GM12864 (cell line): ENCODE measurements at regions not wholly inside any gene's neighbourhood (a gene's known extent, or its start where the extent isn't known, plus 50 kb on each side); places are given as distances from the start of the nearest gene placed in this dataset.

Experiments used
- DNase-seq: peaks from one replicate; pipeline ENCODE4 v3.0.0-alpha.2; 2011; ENCODE audit warnings: low read depth
- H3K4me3 ChIP-seq: 2 replicates; pipeline ENCODE4 v1.5.1; 2011; ENCODE audit warnings: mild to moderate bottlenecking, low read depth, low read length, control low read depth
- CTCF ChIP-seq: IDR thresholded peaks from 2 replicates; pipeline ENCODE4 v1.5.1; 2011; ENCODE audit warnings: low read depth, mild to moderate bottlenecking, moderate library complexity, low read length, control low read depth, inconsistent platforms; ENCODE audit errors: missing control alignments

GRCh38 chr6:139533171-139533570 lies 158.7 kb upstream of the CITED2 start:
- no peak overlapping the region for H3K4me3 ChIP-seq
- no peak for TF ChIP-seq CTCF
- DNase-seq, result no peak

- no peak for DNase-seq
- no peak for TF ChIP-seq CTCF
- no peak overlapping the region for H3K4me3 ChIP-seq
Observed at GRCh38 chr6:139531148-139532115, 157.0 kb upstream of the CITED2 start.

GRCh38 chr6:139530561-139530960 lies 156.1 kb upstream of the CITED2 start:
- H3K4me3 ChIP-seq, result no peak overlapping the region
- no peak for TF ChIP-seq CTCF
- no peak for DNase-seq

- TF ChIP-seq CTCF, result no peak
- DNase-seq, result no peak
- H3K4me3 ChIP-seq, result no peak overlapping the region
Observed at GRCh38 chr6:139529420-139529819, 155.0 kb upstream of the CITED2 start.

DNA sequence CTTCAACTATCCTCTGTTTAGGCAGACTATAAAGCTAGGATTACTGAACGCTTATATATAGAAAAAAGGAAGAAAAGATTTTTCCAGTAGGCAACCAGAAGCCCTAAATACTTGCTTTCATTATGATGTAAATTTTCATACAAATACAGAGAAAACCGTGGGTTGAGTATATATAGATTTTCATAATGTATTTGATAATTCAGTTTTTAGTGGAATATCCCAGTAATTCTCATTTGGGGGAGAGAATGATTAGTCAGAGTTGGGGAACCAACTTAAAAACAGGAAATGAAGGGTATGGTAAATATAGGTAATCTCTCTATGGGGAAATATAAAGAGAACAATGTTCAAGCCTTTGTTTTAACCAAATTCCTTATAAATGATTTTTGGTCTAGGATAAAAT lies 154.0 kb upstream of the CITED2 start:
- TF ChIP-seq CTCF, result no peak
- no peak for DNase-seq
- no peak overlapping the region for H3K4me3 ChIP-seq

DNA sequence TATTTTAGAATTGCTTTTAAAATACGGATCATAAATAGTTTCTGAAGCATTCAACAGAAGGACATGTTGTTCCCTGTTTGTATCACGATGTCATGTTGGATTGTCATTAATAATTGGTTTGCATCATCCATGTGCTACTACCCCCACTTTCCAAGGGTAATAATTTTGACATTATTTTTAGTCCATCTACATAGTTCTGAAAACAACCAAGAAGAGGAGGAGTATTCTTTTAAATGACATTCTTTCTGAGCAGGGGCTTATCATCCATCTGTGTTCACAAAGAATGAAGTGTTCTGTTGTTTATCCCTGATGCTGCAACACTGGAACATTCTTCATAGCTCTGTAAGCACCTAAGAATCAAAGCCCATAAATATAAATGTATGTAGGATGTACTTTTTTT lies 151.0 kb upstream of the CITED2 start:
- no peak overlapping the region for H3K4me3 ChIP-seq
- TF ChIP-seq CTCF, result no peak

GRCh38 chr6:139523986-139524385 lies 149.5 kb upstream of the CITED2 start:
- no peak for DNase-seq
- TF ChIP-seq CTCF, result no peak
- no peak overlapping the region for H3K4me3 ChIP-seq

More for the DNA sequence above, 151.0 kb upstream of the CITED2 start:
- DNase-seq, result no peak
